H9 (cell line): ENCODE measurements at regions not wholly inside any gene's neighbourhood (a gene's known extent, or its start where the extent isn't known, plus 50 kb on each side); places are given as distances from the start of the nearest gene placed in this dataset.

Experiments
- DNase-seq: peaks from one replicate; pipeline ENCODE4 v3.0.0-alpha.2; 2017
- H2AFZ ChIP-seq: one replicate; pipeline ENCODE4 v1.6.1; 2013; ENCODE audit warnings: mild to moderate bottlenecking, low read length, control low read depth, moderate library complexity
- H2AK5ac ChIP-seq: 2 replicates; pipeline ENCODE4 v1.6.1; 2013; ENCODE audit warnings: low read length, control low read depth, mixed read lengths; ENCODE audit not compliant: insufficient read length
- H2BK120ac ChIP-seq: one replicate; pipeline ENCODE4 v1.6.1; 2013; ENCODE audit warnings: low read depth, mild to moderate bottlenecking, low read length, control low read depth, inconsistent platforms; ENCODE audit not compliant: poor library complexity, severe bottlenecking
- H2BK12ac ChIP-seq: 2 replicates; pipeline ENCODE4 v1.6.1; 2013; ENCODE audit warnings: low read length, control low read depth, mixed read lengths, low read depth; ENCODE audit not compliant: insufficient read length
- H2BK15ac ChIP-seq: 2 replicates; pipeline ENCODE4 v1.6.1; 2013; ENCODE audit warnings: low read depth, low read length, control low read depth
- H2BK20ac ChIP-seq: one replicate; pipeline ENCODE4 v1.6.1; 2013; ENCODE audit warnings: low read depth, mild to moderate bottlenecking, low read length, control low read depth, inconsistent platforms; ENCODE audit not compliant: poor library complexity, severe bottlenecking
- H2BK5ac ChIP-seq: 2 replicates; pipeline ENCODE4 v1.6.1; 2013; ENCODE audit warnings: low read length, control low read depth, mixed read lengths; ENCODE audit not compliant: insufficient read length
- H3K14ac ChIP-seq: 2 replicates; pipeline ENCODE4 v1.6.1; 2013; ENCODE audit warnings: low read length, control low read depth; ENCODE audit not compliant: insufficient read depth
- H3K18ac ChIP-seq: 2 replicates; pipeline ENCODE4 v1.6.1; 2013; ENCODE audit warnings: low read depth, mild to moderate bottlenecking, mixed read lengths, low read length, control low read depth; ENCODE audit not compliant: insufficient read length
- H3K23ac ChIP-seq: 2 replicates; pipeline ENCODE4 v1.6.1; 2013; ENCODE audit warnings: low read length, control low read depth, mixed read lengths, low read depth; ENCODE audit not compliant: insufficient read length
- H3K23me2 ChIP-seq: 2 replicates; pipeline ENCODE4 v1.6.1; 2013; ENCODE audit warnings: low read depth, mild to moderate bottlenecking, mixed read lengths, low read length, control low read depth; ENCODE audit not compliant: insufficient read length, poor library complexity, severe bottlenecking
- H3K27ac ChIP-seq: 2 replicates; pipeline ENCODE4 v1.5.1; 2013; ENCODE audit warnings: low read length, control low read depth, mixed read lengths, low read depth; ENCODE audit not compliant: insufficient read length
- H3K27me3 ChIP-seq: 2 replicates; pipeline ENCODE4 v1.6.1; 2013; ENCODE audit warnings: low read length, control low read depth, inconsistent platforms; ENCODE audit not compliant: insufficient read depth
- H3K4ac ChIP-seq: 2 replicates; pipeline ENCODE4 v1.6.1; 2013; ENCODE audit warnings: low read depth, mild to moderate bottlenecking, control low read depth, inconsistent platforms, low read length, moderate library complexity
- H3K4me1 ChIP-seq: 2 replicates; pipeline ENCODE4 v1.6.1; 2013; ENCODE audit warnings: low read length, control low read depth, inconsistent platforms; ENCODE audit not compliant: insufficient read depth
- H3K4me2 ChIP-seq: 2 replicates; pipeline ENCODE4 v1.6.1; 2013; ENCODE audit warnings: low read length, control low read depth, mixed read lengths; ENCODE audit not compliant: insufficient read length, insufficient read depth
- H3K56ac ChIP-seq: 2 replicates; pipeline ENCODE4 v1.6.1; 2013; ENCODE audit warnings: low read depth, mild to moderate bottlenecking, mixed read lengths, low read length, control low read depth; ENCODE audit not compliant: insufficient read length
- H3K79me1 ChIP-seq: 2 replicates; pipeline ENCODE4 v1.6.1; 2013; ENCODE audit warnings: low read depth, mild to moderate bottlenecking, moderate library complexity, low read length, control low read depth, inconsistent platforms; ENCODE audit not compliant: insufficient read depth, poor library complexity, severe bottlenecking
- H3K79me2 ChIP-seq: 2 replicates; pipeline ENCODE4 v1.6.1; 2013; ENCODE audit warnings: low read length, control low read depth, inconsistent platforms; ENCODE audit not compliant: insufficient read depth
- H3K9ac ChIP-seq: 2 replicates; pipeline ENCODE4 v1.6.1; 2013; ENCODE audit warnings: low read length, control low read depth, mixed read lengths; ENCODE audit not compliant: insufficient read length; ENCODE audit errors: extremely low read depth
- H3K9me3 ChIP-seq: one replicate; pipeline ENCODE4 v1.6.1; 2013; ENCODE audit warnings: low read depth, low read length, inconsistent platforms; ENCODE audit not compliant: control insufficient read depth
- H3T11ph ChIP-seq: one replicate; pipeline ENCODE4 v1.6.1; 2013; ENCODE audit warnings: mild to moderate bottlenecking, low read length, control low read depth, inconsistent platforms
- H4K20me1 ChIP-seq: one replicate; pipeline ENCODE4 v1.6.1; 2013; ENCODE audit not compliant: control insufficient read depth, insufficient read length, insufficient read depth
- H4K5ac ChIP-seq: 2 replicates; pipeline ENCODE4 v1.6.1; 2013; ENCODE audit warnings: low read depth, mild to moderate bottlenecking, mixed read lengths, low read length, control low read depth; ENCODE audit not compliant: insufficient read length
- H4K8ac ChIP-seq: replicated peaks from 2 replicates; pipeline ENCODE4 v1.6.1; 2013; ENCODE audit warnings: low read length, control low read depth, mixed read lengths, low read depth; ENCODE audit not compliant: insufficient read length
- H4K91ac ChIP-seq: 2 replicates; pipeline ENCODE4 v1.6.1; 2013; ENCODE audit warnings: low read depth, mild to moderate bottlenecking, moderate library complexity, mixed read lengths, low read length, control low read depth; ENCODE audit not compliant: insufficient read length
- H3K27ac Mint-ChIP-seq, 3 experiments: 2 replicates in 2 of 3; 3 replicates in 1 of 3; pipeline ENCODE4 v1.8.0; 2020 to 2021; ENCODE audit warnings: mixed read lengths in 3 of 3, mild to moderate bottlenecking in 1 of 3, moderate library complexity in 1 of 3
- H3K27me3 Mint-ChIP-seq: 2 replicates; pipeline ENCODE4 v1.8.0; 2021; ENCODE audit warnings: low read depth, mild to moderate bottlenecking, moderate library complexity, mixed read lengths
- H3K36me3 Mint-ChIP-seq, 3 experiments: 2 replicates in 2 of 3; 3 replicates in 1 of 3; pipeline ENCODE4 v1.8.0; 2020 to 2021; ENCODE audit warnings: low read depth in 3 of 3, mixed read lengths in 3 of 3; ENCODE audit not compliant: insufficient read depth in 1 of 3
- H3K4me1 Mint-ChIP-seq, 2 experiments: 2 replicates each; pipeline ENCODE4 v1.8.0; 2020; ENCODE audit warnings: mixed read lengths in 2 of 2
- H3K4me3 Mint-ChIP-seq, 2 experiments: 2 replicates in 1 of 2; 3 replicates in 1 of 2; pipeline ENCODE4 v1.8.0; 2020 to 2021; ENCODE audit warnings: mild to moderate bottlenecking in 2 of 2, mixed read lengths in 2 of 2, moderate library complexity in 1 of 2
- H3K9me3 Mint-ChIP-seq, 2 experiments: 2 replicates in 1 of 2; 3 replicates in 1 of 2; pipeline ENCODE4 v1.8.0; 2020; ENCODE audit warnings: mild to moderate bottlenecking in 2 of 2, mixed read lengths in 2 of 2, moderate library complexity in 1 of 2
- CTCF ChIP-seq: fragments of 200-600 bp; sonication (generic); conservative IDR thresholded peaks from 3 replicates; pipeline ENCODE4 v1.8.0; 2021; ENCODE audit warnings: antibody characterized with exemption, mild to moderate bottlenecking
- WGBS: extraction: QIAGEN DNeasy Blood & Tissue Kit; methylation state at CpG from one replicate; pipeline ENCODE4 v1.1.7; 2013; ENCODE audit warnings: missing lambda C conversion rate, low lambda C conversion rate, mixed read lengths; ENCODE audit not compliant: insufficient read length; ENCODE audit errors: extremely low coverage; 5-methylcytosine and 5-hydroxymethylcytosine counted together

GRCh38 chr6:100268326-100268725 is 196.4 kb downstream of the SIM1 start:
- peaks cover 0 to 5% (median 2%) of the 10 kb centered on the region in 3 experiments; a peak in 2 of 7 replicates for H3K36me3 Mint-ChIP-seq
- Histone ChIP-seq H2AK5ac (no peak overlapping the region), H2BK20ac (no peak overlapping the region), H3K27me3 (no peaks in the 10 kb centered on the region), H3K79me2 (no peaks in the 10 kb centered on the region), H3K27ac (no peak overlapping the region), H4K8ac (no peak overlapping the region), H4K20me1 (no peaks in the 10 kb centered on the region), H3K56ac (no peak overlapping the region), H2BK15ac (no peak overlapping the region), H3K14ac (no peak overlapping the region), H4K5ac (no peak overlapping the region), H3T11ph (no peak overlapping the region), H3K4me1 (peaks cover 7% of the 10 kb centered on the region; the same call in 1 of the 2 replicates), H3K18ac (no peak overlapping the region), H3K9ac (no peak overlapping the region), H4K91ac (no peak overlapping the region), H3K4me2 (no peak overlapping the region), H2AFZ (no peak overlapping the region), H3K23ac (no peak overlapping the region), H3K4ac (no peak overlapping the region), H3K23me2 (no peaks in the 10 kb centered on the region), H3K9me3 (no peaks in the 10 kb centered on the region), H3K79me1 (no peaks in the 10 kb centered on the region), H2BK12ac (no peak overlapping the region), H2BK5ac (no peak overlapping the region), H2BK120ac (no peak overlapping the region)
- DNase-seq, result no peak
- WGBS, result no CpG with 5 or more reads among the region's 4 CpGs
- TF ChIP-seq CTCF, result no peak
- no peaks in the 10 kb centered on the region for H3K9me3 Mint-ChIP-seq
- peaks cover 15 to 16% of the 10 kb centered on the region in 2 experiments for H3K4me1 Mint-ChIP-seq
- H3K4me3 Mint-ChIP-seq, result no peak overlapping the region; a peak in 1 of 5 replicates
- H3K27me3 Mint-ChIP-seq, result no peaks in the 10 kb centered on the region
- H3K27ac Mint-ChIP-seq, result peak overlapping the region in 1 of 3 experiments; percentile 76; a peak in 1 of 7 replicates
